Neural cell (in vitro differentiated cells): ENCODE measurements at regions not wholly inside any gene's neighbourhood (a gene's known extent, or its start where the extent isn't known, plus 50 kb on each side); places are given as distances from the start of the nearest gene placed in this dataset.

Experiments
- H2AFZ ChIP-seq: fragments of 200-600, 300-800 bp; sonication (generic), shearing (Covaris generic); 2 replicates; pipeline ENCODE4 v1.6.0; 2014; ENCODE audit warnings: low read depth, mild to moderate bottlenecking, antibody characterized with exemption, low read length, moderate library complexity
- H3F3A ChIP-seq: fragments of 200-600 bp; shearing (Covaris generic); 2 replicates; pipeline ENCODE4 v1.6.1; 2016; ENCODE audit warnings: mild to moderate bottlenecking, moderate library complexity, mixed read lengths, antibody characterized with exemption, low read length; ENCODE audit not compliant: insufficient read depth, poor library complexity, severe bottlenecking
- H3K27ac ChIP-seq: fragments of 200-600, 300-800 bp; sonication (generic), shearing (Covaris generic); 2 replicates; pipeline ENCODE4 v1.5.1; 2014; ENCODE audit warnings: mild to moderate bottlenecking, low read length, moderate library complexity
- H3K27me3 ChIP-seq: fragments of 300-800, 200-600 bp; sonication (generic), shearing (Covaris generic); 2 replicates; pipeline ENCODE4 v1.6.0; 2014; ENCODE audit warnings: mild to moderate bottlenecking, low read depth, low read length, moderate library complexity; ENCODE audit not compliant: insufficient read depth
- H3K36me3 ChIP-seq: fragments of 300-800, 200-600 bp; sonication (generic), shearing (Covaris generic); 2 replicates; pipeline ENCODE4 v1.5.1; 2014; ENCODE audit warnings: mild to moderate bottlenecking, antibody characterized with exemption, low read length, moderate library complexity; ENCODE audit not compliant: insufficient read depth
- H3K4me2 ChIP-seq: fragments of 300-800, 200-600 bp; sonication (generic), shearing (Covaris generic); 2 replicates; pipeline ENCODE4 v1.6.0; 2014; ENCODE audit warnings: mild to moderate bottlenecking, low read length
- H3K4me3 ChIP-seq: fragments of 300-800, 200-600 bp; sonication (generic), shearing (Covaris generic); 2 replicates; pipeline ENCODE4 v1.5.1; 2014; ENCODE audit warnings: mild to moderate bottlenecking, low read length, moderate library complexity
- H3K79me2 ChIP-seq: fragments of 200-600 bp; shearing (Covaris generic); replicated peaks from 2 replicates; pipeline ENCODE4 v1.6.0; 2014; ENCODE audit warnings: mild to moderate bottlenecking, low read length, moderate library complexity; ENCODE audit not compliant: insufficient read depth
- H3K9ac ChIP-seq: fragments of 300-800, 200-600 bp; sonication (generic), shearing (Covaris generic); 2 replicates; pipeline ENCODE4 v1.6.1; 2016; ENCODE audit warnings: mild to moderate bottlenecking, low read length, mixed read lengths
- H3K9me2 ChIP-seq: fragments of 200-600 bp; shearing (Covaris generic); 2 replicates; pipeline ENCODE4 v1.6.1; 2016; ENCODE audit warnings: mild to moderate bottlenecking, low read length, mixed read lengths; ENCODE audit not compliant: insufficient read depth
- H3K9me3 ChIP-seq: fragments of 200-600, 300-800 bp; sonication (generic), shearing (Covaris generic); 2 replicates; pipeline ENCODE4 v1.6.1; 2016; ENCODE audit warnings: mild to moderate bottlenecking, mixed run types, low read length, moderate library complexity, mixed read lengths
- H4K20me1 ChIP-seq: fragments of 200-600 bp; shearing (Covaris generic); 2 replicates; pipeline ENCODE4 v1.6.1; 2016; ENCODE audit warnings: mild to moderate bottlenecking, mixed run types; ENCODE audit not compliant: insufficient read depth
- EP300 ChIP-seq: fragments of 450-650 bp; conservative IDR thresholded peaks from 2 replicates; pipeline ENCODE4 v1.6.1; 2014; ENCODE audit warnings: antibody characterized with exemption, mild to moderate bottlenecking, moderate library complexity; ENCODE audit not compliant: poor library complexity, severe bottlenecking
- EZH2 ChIP-seq: fragments of 200-600, 300-800 bp; shearing (Covaris generic), sonication (generic); IDR thresholded peaks from 2 replicates; pipeline ENCODE4 v1.6.1; 2014; ENCODE audit warnings: antibody characterized with exemption, low read length, borderline replicate concordance, mild to moderate bottlenecking; ENCODE audit not compliant: insufficient read depth, poor library complexity, severe bottlenecking
- MXI1 ChIP-seq: fragments of 450-650 bp; conservative IDR thresholded peaks from 2 replicates; pipeline ENCODE4 v1.6.1; 2014; ENCODE audit warnings: antibody characterized with exemption, mild to moderate bottlenecking; ENCODE audit not compliant: poor library complexity, severe bottlenecking
- POLR2AphosphoS5 ChIP-seq: IDR thresholded peaks from 2 replicates; pipeline ENCODE4 v1.6.1; 2012
- RAD21 ChIP-seq: fragments of 450-650 bp; conservative IDR thresholded peaks from 2 replicates; pipeline ENCODE4 v1.6.1; 2014; ENCODE audit warnings: antibody characterized with exemption, mild to moderate bottlenecking, moderate library complexity
- SMC3 ChIP-seq: fragments of 450-650 bp; conservative IDR thresholded peaks from 2 replicates; pipeline ENCODE4 v1.6.1; 2014; ENCODE audit warnings: antibody characterized with exemption, mild to moderate bottlenecking, moderate library complexity; ENCODE audit not compliant: poor library complexity
- TAF1 ChIP-seq: IDR thresholded peaks from 2 replicates; pipeline ENCODE4 v1.6.1; 2012; ENCODE audit warnings: low read depth
- TF ChIP-seq, protein P1 (sequence below): fragments of 450-650 bp; IDR thresholded peaks from 2 replicates; pipeline ENCODE4 v1.5.1; 2014; ENCODE audit warnings: antibody characterized with exemption, mild to moderate bottlenecking, moderate library complexity; ENCODE audit not compliant: poor library complexity, severe bottlenecking
- TF ChIP-seq, protein P2 (sequence below): IDR thresholded peaks from 2 replicates; pipeline ENCODE4 v1.6.1; 2012; ENCODE audit warnings: borderline replicate concordance

DNA sequence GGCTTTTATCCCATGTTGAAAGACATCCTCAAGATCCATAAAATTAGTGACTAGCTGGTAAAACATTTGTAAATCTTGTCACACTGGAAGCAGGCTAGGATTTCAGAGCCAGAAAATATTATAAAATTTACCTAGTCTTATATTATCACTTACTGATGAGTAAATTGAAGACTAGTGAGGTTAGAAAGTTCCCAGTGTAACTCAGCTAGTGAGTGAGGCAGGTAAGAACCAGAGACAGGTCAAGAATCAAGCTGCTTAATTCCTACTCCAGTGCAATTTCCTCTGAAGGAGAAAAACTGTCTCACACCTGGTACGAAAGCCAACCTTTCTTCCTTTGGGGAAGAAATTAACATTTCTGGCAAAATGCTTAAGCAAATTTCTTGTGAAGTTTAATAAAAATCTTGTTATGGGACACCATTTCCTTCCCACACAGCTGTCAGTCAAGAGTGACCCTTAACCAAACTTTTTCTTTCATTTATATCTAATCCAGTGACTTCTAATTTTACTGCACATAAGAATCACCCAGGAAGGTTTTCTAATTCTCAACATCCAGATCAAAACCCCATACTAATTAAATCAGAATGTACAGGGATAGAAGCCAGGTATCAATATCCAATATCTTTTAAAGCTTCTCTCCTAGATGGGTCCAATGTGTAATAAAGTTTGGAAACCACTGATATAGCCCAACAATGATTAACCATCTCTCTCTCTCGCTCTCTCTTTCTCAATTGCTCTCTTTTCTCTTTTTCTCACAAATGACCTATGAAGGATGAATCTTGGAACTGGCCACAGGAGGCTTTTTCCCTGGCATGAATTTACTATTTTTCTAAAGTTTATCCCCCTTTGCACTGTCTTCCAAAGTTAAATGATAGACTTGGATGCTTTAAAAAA is 264.3 kb upstream of the SLC39A10 start:
- no peaks in the 10 kb centered on the region for H3F3A ChIP-seq
- no peaks in the 10 kb centered on the region for H3K9me2 ChIP-seq
- H3K9ac ChIP-seq, result no peak overlapping the region
- no peaks in the 10 kb centered on the region for H3K9me3 ChIP-seq
- H3K4me2 ChIP-seq, result no peak overlapping the region
- no peak overlapping the region for H2AFZ ChIP-seq
- no peak overlapping the region for H3K4me3 ChIP-seq
- H3K79me2 ChIP-seq, result no peaks in the 10 kb centered on the region
- no peaks in the 10 kb centered on the region for H3K36me3 ChIP-seq
- no peak overlapping the region for H3K27ac ChIP-seq
- no peak for TF ChIP-seq POLR2AphosphoS5
- TF ChIP-seq MXI1, result no peak
- TF ChIP-seq EP300, result no peak
- TF ChIP-seq SMC3, result no peak
- TF ChIP-seq EZH2, result no peak
- TF ChIP-seq, protein P1, sequence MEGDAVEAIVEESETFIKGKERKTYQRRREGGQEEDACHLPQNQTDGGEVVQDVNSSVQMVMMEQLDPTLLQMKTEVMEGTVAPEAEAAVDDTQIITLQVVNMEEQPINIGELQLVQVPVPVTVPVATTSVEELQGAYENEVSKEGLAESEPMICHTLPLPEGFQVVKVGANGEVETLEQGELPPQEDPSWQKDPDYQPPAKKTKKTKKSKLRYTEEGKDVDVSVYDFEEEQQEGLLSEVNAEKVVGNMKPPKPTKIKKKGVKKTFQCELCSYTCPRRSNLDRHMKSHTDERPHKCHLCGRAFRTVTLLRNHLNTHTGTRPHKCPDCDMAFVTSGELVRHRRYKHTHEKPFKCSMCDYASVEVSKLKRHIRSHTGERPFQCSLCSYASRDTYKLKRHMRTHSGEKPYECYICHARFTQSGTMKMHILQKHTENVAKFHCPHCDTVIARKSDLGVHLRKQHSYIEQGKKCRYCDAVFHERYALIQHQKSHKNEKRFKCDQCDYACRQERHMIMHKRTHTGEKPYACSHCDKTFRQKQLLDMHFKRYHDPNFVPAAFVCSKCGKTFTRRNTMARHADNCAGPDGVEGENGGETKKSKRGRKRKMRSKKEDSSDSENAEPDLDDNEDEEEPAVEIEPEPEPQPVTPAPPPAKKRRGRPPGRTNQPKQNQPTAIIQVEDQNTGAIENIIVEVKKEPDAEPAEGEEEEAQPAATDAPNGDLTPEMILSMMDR, result no peak
- TF ChIP-seq, protein P2, sequence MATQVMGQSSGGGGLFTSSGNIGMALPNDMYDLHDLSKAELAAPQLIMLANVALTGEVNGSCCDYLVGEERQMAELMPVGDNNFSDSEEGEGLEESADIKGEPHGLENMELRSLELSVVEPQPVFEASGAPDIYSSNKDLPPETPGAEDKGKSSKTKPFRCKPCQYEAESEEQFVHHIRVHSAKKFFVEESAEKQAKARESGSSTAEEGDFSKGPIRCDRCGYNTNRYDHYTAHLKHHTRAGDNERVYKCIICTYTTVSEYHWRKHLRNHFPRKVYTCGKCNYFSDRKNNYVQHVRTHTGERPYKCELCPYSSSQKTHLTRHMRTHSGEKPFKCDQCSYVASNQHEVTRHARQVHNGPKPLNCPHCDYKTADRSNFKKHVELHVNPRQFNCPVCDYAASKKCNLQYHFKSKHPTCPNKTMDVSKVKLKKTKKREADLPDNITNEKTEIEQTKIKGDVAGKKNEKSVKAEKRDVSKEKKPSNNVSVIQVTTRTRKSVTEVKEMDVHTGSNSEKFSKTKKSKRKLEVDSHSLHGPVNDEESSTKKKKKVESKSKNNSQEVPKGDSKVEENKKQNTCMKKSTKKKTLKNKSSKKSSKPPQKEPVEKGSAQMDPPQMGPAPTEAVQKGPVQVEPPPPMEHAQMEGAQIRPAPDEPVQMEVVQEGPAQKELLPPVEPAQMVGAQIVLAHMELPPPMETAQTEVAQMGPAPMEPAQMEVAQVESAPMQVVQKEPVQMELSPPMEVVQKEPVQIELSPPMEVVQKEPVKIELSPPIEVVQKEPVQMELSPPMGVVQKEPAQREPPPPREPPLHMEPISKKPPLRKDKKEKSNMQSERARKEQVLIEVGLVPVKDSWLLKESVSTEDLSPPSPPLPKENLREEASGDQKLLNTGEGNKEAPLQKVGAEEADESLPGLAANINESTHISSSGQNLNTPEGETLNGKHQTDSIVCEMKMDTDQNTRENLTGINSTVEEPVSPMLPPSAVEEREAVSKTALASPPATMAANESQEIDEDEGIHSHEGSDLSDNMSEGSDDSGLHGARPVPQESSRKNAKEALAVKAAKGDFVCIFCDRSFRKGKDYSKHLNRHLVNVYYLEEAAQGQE, result no peak
- TF ChIP-seq TAF1, result no peak
- TF ChIP-seq RAD21, result no peak
- H3K27me3 ChIP-seq, result no peaks in the 10 kb centered on the region
- H4K20me1 ChIP-seq, result no peaks in the 10 kb centered on the region

DNA sequence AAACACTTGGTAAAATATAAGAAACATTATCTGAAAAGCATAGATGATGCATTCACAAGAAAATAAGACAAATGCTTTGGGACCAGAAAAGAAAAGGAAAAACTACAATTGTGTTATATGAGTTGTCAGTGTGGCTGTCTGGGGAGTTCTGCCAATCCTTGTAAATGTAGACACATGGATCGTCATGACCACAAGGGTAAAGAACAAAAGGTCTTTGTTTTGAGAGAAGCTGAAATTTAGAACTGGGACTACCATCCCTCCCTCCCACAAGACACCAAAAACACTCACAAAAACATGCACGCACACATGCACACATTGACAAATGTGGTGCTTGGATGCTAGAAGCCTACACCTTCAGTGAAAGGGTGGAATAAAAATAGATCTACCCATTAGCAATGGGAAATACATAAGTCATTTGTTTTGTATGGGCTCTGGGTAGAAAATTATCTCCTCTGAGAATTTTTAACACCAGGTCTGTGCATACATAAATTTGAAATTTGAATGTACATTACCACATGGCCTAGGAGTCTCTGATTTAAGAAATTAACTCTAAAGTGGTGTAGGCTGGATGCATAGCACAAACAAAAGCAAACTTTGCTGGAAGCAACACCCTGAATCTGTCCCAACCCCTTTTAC is 266.2 kb upstream of the SLC39A10 start:
- no peaks in the 10 kb centered on the region for H4K20me1 ChIP-seq
- no peaks in the 10 kb centered on the region for H3K9me3 ChIP-seq
- no peaks in the 10 kb centered on the region for H3K9me2 ChIP-seq
- no peak for TF ChIP-seq SMC3
- no peak for TF ChIP-seq EP300
- TF ChIP-seq TAF1, result no peak
- no peak for TF ChIP-seq EZH2
- TF ChIP-seq, protein P2, result no peak
- no peak for TF ChIP-seq POLR2AphosphoS5
- no peak for TF ChIP-seq RAD21
- no peak for TF ChIP-seq MXI1
- TF ChIP-seq, protein P1, result no peak
- no peaks in the 10 kb centered on the region for H3K36me3 ChIP-seq
- no peak overlapping the region for H3K9ac ChIP-seq
- no peaks in the 10 kb centered on the region for H3K79me2 ChIP-seq
- H3F3A ChIP-seq, result no peaks in the 10 kb centered on the region
- H3K4me2 ChIP-seq, result no peak overlapping the region
- no peak overlapping the region for H2AFZ ChIP-seq
- no peak overlapping the region for H3K27ac ChIP-seq
- H3K4me3 ChIP-seq, result no peak overlapping the region
- H3K27me3 ChIP-seq, result no peaks in the 10 kb centered on the region
